Activated T-cell treated with anti-CD3 and anti-CD28 coated beads for 24 hours (primary cell): ENCODE measurements at regions not wholly inside any gene's neighbourhood (a gene's known extent, or its start where the extent isn't known, plus 50 kb on each side); places are given as distances from the start of the nearest gene placed in this dataset.
"Not testable (repeated sequence)": the region's sequence is repeated elsewhere in the genome, so short reads cannot be mapped to it uniquely, and the experiment has no call there.

Experiments used
- DNase-seq: peaks from one replicate; pipeline ENCODE4 v3.0.0-alpha.2; 2020; ENCODE audit warnings: low read depth

DNA sequence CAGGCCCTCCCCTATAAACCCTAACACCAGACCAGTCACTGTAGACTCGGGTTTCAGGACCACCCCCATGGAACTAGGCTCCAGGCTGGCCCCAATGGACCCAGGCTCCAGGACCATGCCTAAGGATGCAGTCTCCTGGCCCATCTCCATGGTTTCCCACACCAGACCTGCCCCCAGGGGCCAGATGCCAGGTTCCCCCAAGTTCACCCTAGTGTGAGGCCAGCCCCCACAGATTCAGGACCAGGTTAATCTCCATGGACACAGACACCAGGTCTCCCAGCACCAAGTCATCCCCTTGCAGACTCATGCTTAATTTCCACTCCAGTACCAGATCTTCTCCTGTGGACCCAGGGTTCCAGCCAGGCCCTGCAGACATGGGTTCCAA lies 103.8 kb upstream of the LANCL2 start:
- no peak for DNase-seq

DNA sequence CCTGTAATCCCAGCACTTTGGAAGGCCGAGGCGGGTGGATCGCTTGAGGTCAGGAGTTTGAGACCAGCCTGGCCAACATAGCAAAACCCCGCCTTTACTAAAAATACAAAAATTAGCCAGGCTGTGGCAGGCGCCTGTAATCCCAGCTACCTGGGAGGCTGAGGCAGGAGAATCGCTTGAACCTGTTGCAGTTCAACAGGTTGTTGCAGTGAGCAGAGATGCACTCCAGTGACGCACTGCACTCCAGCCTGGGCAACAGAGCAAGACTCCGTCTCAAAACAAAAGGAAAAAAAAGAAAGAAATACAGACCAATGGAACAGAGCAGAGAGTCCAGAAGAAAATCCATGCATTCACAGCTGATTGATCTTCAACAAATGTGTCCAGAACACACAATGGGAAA lies 99.8 kb upstream of the LANCL2 start:
- not testable (repeated sequence) for DNase-seq

DNA sequence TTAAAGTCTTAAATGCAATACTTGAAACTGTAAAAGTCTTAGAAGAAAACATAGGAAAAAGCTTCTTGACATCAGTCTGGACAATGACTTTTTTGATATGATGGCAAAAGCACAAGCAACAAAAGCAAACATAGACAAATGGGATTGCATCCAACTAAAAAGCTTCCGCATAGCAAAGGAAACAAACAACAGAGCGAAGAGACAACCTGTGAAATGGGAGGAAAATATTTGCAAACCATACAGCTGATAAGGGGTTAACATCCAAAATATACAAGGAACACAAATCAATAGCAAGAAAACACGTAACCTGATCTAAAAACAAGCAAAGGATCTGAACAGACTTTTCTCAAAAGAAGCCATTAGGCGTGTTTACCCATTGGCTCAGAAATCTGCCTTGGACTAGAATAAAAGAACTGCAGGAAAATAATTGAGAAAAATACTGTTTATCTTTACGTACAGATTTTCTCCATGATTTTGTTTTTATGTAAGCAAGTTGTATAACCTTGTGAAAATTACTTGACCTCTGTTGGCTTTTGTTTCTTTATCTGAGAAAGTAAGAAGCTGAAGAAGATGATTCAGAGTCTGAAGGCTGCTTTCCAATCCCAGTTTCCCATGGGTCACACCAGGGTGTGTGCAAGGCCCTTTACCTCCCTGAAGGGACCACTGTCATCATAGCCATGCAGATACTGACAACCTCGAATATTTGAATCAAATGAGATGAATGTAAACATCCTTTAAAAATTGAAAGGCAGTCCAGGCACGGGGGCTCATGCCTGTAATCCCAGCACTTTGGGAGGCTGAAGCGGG lies 99.1 kb upstream of the LANCL2 start:
- no peak for DNase-seq

DNA sequence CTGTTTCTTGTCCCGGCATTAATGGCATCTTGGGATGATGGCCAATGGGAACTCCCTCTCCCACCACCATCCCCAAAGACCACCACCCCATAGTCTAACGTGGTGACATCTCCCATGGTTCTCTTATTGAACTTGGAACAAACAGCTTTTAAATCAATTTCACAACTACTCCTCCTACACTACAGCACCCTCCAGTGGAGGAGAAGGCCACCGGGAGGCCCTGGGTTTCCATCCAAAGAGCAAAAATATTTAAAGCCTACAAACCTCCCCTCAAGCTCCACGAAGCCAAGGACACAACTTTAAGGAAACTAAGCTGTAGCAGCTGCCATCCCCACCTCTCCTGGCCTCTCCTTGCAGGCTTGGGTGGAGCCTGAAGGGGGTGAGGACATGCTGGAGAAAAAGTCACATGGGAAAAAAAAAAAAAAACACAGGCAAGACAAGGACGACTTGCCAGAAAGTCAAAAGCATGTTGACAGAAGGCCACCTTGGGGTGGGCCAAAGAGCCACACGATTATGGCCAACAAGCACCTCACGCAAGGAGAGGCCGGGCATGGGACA lies 94.0 kb upstream of the LANCL2 start:
- no peak for DNase-seq

DNA sequence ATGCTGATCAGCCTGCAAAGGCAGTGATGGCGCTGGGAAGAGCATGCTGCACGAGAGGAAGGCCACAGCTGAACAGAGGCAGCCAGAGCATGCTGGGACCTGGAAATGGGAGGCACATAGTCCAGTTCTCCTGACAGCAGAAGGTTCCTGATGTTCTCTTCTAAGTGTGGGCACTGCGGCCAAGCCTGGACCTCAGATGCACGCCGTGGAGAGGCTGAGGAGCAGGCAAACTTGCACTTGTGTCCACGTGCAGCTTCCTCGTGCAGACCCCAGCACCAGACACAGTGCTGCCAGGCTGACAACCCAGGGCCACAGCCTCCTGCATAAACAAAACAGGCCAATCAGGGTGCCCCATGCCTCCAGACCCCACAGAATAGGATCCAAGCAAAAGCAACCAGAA lies 93.5 kb upstream of the LANCL2 start:
- DNase-seq, result no peak

DNA sequence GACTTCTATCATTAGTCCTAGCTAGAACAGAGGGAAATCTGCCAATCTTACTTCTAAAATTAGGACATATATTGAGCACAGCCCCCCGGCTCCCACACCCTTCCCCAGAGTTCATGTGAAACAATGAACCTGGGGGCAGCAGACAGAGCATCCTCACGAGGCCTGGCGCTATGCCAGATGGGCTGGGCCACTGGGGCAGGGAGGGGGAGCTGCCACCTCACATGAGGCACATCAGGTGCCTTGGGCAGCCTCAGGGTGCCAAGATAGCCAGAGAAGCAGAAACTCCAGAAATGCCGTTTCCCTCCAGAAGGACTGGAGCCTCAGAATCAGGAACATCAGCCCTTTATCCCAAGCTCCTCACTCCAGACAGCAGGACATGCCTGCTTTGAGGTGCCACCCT lies 92.8 kb upstream of the LANCL2 start:
- no peak for DNase-seq

DNA sequence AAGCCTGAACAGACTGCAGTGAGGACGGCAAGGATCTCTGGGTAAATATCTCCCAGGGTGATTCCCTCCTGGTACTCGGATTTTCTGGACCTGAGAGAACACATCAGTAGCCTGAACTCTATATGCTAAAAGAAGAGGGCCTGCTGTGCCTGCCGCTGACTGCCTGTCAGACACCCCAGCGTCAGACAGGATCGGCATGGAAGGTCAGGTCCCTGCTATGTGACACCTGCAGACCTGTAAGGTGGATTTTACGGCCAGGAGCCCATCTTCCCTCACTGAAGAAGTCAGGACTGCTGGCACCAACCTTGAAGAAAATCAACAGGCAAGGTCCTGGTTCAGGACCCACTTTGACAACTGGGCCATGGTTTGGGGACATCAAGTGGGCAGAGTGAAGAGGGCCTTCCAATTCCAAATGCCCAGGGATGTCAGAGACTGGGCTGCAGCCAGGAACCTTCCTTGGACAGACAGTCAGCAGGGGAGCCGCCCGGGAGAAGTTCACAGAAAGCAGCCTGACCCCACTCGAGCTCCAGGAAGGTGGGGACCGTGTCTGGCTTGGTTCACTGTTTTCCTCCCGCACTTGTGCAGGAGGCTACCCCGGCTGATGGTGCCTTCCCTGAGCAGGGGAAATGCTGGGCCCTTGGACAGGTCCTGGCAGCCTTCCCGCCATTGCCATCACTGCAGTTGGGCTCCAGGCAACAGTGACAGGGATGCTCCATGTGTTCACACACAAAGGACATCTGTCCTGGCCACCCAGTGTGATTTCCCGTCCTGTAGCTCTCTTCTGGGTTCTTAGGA lies 91.8 kb upstream of the LANCL2 start:
- DNase-seq, result no peak

DNA sequence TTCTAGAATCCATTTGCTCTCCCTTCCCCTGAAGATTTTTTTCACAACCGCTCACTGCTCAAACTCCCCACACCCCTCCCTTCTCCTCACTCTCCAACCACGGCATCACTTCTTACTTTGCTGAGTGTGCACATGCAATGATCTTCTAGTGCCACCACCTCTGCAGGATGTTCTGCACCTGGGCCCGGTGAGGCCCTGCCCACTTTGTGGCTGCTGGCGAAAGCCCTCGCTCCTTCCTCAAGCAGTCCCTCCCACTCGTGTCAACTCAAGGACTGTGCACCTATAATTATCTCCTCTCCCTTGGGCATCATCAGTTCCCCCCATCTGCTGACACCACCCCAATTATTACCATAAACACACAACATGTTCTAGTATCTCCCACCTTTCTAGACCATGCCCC lies 91.0 kb upstream of the LANCL2 start:
- no peak for DNase-seq

DNA sequence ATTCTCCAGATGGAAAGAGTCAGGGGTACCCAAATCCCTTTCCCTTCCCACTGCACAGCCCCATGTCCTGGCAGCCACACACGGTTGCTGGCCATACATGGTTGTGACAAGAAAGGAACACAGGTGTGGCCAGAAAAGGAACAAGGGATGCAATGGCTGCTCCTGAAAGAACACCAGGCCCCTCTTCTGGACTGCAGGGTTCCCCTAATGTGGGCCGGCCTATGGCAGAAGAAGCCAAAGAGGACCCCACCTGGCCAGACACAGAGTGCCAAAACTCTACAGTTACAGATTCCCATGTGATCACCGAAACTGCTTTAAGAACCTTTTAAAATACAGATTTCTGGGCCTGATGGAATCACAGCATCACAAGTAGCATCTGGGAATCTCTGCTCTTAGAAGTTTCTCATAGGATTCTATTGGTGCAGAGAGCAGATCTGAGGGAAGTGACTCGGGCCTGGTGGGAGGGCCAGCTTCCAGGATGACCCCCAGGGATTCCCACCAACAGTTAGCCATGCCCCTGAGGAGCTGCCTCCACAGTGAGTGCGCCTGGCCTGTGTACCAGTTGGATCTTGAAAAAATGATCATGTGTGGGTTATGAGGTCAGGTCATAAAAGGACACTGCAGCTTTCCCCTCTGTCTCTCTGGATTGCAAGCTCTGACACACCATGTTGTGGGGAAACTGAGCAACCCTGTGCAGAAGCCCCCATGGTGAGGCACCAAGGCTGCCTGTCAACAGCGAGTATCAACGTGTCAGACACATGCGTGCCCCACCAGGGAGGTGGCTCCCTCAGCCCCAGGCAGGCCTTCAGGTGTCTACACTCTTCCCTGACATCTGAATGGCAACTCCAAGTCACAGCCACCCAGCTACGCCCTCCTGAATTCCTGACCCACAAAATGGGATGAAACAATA lies 89.6 kb upstream of the LANCL2 start:
- DNase-seq, result no peak

DNA sequence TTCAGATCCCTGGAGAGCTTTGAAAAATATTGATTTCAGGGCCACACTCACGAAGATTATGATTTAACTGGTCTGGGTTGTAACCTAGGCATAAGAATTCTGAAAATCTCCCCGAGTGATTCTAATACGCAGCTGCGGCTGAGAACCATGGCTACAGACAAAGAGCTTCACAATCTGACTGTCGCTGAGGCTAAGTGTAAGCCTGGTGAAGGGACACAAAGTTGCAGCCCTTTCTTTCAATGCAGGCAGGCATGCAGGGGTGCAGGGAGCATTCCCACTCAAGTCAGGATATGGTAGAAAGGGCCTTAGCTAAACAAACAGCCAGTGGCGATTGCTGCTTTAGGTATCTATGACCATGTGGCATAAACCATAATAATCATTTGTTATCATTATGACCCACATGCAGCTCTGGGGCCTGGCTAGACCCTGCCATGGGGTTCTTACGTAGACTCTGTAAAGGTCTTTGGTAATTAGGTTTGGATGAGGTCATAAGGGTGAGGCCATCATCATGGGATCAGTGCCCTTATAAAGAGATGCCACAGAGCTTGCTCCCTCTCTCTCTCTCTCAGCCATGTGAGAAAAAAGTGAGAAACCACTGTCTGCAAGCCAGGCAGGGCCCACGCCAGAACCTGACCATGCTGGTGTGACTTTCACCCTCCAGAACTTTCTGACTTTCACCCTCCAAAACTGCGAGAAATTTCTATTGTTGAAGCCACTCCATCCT lies 88.4 kb upstream of the LANCL2 start:
- no peak for DNase-seq

DNA sequence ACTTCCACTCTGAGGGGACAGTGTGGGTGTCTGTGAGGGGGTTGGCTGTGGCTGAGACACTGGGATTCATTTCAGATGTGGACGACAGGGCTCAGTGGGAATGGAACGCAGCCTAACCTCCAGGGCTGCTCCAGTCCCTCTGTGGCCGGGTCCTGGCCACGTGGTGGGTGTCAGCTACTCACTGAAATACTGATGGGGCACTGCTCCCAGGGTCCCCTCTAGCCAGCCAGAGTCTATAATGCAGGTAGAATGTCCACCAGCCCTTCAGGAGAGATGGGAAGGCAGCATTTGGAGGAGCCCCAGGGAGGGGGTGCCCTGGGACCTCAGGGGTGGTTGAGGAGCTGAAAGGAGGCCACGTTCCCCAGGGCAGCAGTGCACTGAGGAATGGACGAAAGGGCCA lies 87.2 kb upstream of the LANCL2 start:
- DNase-seq, result no peak

DNA sequence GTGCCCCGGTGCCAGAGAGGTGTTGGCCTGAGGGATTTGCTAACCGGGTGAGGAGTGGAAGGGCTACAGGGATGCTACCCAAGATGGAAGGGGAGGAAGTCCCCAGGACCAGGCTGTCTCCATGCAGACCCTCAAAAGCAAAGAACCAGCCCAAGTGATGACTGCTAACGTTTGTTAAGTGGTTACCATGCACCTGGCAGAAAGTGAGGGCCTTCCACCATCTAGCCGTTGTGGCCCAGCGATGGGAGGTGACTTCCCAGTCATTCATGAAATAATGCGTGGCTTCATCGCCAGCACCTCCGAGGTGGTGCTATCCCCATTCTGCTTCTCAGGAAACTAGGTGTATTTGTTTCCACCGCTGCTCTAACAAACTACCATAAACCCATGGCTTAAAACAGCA lies 86.8 kb upstream of the LANCL2 start:
- DNase-seq, result no peak

DNA sequence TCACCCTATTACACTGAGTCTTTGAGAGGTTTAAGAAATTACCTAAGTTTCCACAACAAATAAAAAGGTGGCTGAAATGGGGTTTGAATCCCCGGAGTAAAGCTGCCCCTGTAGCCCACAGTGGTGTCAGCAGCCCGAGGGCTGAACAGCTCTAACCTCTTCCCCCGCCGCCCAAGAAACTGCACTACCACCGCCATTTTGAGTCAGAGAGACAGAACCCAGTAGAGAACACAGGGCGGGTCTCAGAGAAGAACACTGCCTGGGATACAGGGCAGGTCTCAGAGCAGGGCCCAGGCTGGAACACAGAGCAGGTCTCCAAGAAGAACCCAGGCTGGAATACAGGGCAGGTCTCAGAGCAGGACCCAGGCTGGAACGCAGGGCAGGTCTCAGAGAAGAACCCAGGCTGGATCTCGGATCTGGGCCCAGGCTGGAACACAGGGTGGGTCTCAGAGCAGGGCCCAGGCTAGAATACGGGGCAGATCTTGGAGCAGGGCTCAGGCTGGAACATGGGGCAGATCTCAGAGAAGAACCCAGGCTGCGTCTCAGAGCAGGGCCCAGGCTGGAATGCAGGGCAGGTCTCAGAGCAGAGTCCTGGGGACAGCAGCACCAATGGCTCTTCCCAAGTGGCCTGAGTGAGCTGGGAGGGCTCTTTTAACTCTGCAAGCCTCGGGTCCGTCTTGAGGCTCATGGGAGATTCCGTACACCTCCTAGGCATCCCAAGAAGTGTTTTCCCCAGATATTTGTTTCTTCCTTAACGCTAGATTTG lies 85.9 kb upstream of the LANCL2 start:
- DNase-seq, result no peak

DNA sequence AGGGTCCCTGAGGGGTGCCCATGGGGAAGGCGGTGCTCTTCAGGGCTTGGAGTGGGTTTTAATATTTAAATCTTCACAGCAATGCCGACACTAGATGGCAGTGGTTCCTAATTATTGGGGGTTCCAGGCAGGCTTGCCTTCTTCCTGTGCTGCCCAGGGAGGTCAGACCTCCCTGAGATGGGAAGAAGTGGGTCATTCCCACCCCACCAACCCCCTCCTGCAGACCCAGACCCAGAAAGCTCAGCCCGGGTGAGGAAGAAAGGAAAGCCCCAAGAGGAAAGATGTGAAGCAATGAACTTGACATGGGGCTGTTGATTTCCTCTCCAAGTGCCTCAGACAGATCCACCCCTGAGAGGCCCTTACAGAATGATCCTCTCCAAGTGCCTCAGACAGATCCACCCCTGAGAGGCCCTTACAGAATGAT lies 85.1 kb upstream of the LANCL2 start:
- DNase-seq, result peak; percentile 53

DNA sequence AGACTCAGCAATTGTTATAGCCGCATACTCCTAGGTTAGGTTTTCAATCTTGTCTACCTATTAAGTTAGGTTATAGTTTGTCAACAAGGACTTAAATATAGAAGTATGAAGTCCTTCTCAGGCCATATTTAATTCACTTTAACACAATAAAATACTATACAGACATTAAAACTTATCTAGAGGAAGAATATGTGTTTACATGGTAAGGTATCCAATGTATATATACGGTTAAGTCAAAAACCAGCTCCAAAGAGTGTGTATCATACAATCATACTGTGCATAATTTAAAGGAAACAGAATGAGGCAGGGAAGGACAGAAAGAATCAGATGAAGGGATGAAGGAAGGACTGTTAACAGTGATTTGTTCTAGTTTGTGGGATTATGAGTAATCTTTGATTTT lies 79.5 kb upstream of the LANCL2 start:
- no peak for DNase-seq

DNA sequence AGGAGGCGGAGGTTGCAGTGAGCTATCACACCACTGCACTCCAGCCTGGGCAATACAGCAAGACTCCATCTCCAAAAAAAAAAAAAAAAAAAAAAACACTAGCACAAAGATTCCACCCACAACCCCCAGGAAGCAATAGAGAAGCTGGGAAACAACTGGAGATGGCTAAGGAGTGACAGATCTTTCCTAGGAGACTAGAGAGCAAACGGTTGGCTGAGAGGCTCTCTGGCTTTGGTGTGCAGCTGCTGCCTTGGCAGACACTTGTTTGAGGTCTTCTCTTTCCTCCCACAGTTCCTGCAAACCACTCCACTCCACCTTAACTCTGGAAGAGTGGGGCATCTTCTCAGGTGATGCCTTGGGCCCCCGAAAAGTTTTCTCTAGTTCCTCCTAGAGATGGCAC lies 78.5 kb upstream of the LANCL2 start:
- DNase-seq, result no peak

DNA sequence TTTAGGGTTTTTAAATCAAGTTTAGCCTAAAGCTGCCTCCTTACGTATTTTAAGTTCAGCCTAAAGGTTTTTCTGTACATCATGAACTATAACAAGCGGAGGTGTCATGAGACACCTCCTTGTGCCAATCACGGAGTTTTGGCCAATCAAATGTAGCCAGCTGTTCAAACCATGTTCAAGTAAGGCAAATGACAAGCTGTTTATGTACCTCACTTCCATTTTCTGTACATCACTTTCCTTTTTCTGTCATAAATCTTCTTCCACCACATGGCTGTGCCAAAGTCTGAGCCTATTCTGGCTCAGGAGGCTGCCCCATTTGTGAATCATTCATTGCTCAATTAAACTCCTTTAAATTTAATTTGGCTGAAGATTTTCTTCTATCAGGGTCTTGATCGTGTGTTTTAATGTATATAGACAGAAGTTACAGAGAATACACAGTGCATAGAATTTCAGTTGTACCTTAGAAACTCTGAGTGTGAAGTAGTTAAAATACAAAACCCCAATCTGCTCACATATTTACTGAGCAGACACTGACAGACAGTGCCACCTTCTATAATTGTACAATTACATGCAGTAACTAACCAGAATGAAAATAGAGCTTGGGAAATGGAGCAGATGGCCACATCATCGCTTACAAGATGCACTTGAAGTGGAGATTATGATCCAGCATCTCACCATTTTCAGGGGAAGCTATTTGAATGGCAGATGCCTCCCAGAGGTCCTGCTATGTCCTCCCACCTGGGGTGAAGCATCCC lies 76.9 kb upstream of the LANCL2 start:
- no peak for DNase-seq

DNA sequence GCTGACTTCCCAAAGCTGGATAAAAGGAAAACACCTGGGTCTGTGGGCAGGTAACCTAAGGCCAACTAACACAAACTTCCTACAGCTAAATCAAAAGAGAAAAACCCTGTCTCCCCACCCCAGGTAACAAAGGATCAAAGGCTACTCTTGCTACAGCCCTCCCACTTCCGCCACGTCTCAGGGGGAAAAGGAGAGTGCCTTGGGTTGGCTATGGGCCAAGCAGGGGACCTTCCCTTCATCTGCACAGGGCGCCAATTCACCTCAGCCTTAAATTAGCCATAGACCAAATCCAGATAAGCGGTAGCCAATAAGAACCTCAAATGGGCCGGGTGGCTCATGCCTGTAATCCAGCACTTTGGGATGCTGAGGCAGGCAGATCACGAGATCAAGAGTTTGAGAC lies 69.1 kb upstream of the LANCL2 start:
- DNase-seq, result no peak

DNA sequence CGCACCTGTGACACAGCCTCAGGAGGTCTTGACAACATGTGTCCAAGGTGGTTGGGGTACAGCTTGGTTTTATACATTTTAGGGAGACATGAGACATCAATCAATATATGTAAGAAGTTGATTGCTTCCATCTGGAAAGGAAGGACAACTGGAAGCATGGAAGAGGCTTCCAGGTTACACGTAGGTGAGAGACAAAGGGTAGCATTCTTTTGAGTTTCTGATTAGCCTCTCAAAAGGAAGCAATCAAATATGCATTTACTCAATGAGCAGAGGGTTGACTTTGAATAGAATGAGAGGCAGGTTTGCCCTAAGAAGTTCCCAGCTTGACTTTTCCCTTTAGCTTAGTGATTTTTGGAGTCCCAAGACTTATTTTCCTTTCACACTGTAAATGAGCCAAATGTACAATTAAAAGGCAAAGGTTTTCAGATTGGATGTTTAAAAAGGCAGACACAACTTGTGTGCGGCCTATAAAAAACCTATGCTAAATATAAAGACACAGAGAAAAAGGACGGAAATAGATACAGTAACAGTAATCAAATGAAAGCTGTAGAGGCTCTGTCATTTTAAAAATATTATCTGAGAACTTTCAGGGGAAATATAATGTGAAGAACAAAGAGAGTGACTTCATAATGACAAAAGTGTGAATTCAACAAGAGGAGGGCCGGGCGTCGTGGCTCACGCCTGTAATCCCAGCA lies 65.7 kb upstream of the LANCL2 start:
- no peak for DNase-seq
